HepG2 (cell line): ENCODE measurements at regions not wholly inside any gene's neighbourhood (a gene's known extent, or its start where the extent isn't known, plus 50 kb on each side); places are given as distances from the start of the nearest gene placed in this dataset.

Source experiments
- ATAC-seq: fragments of 200-7000 bp; cut with Tn5 transposase; 3 replicates; pipeline ENCODE4 v1.9.1; 2020; ENCODE audit warnings: mild to moderate bottlenecking, moderate library complexity
- BruUV-seq: library from RNA; stranded (reverse); fragments of 400-500 nt; replicated peaks from 2 replicates; lab custom pipeline; 2021; lab: Mats Ljungman, UMichigan
- CTCF ChIA-PET: fragments of 300-600 bp; formaldehyde crosslinking; extraction: SDS; loops from one replicate; lab custom pipeline; 2021; ENCODE audit warnings: low total read pairs, inconsistent platforms, low intra/inter-chr PET ratio; lab: Yijun Ruan, JAX
- POLR2A ChIA-PET: fragments of 350-600 bp; sonication (Branson Sonifier 250); formaldehyde crosslinking; loops from one replicate; lab custom pipeline; 2020; ENCODE audit warnings: antibody characterized with exemption, inconsistent platforms; lab: Yijun Ruan, JAX
- DNase-seq: peaks from one replicate; pipeline ENCODE4 v3.0.0-alpha.2; 2015; ENCODE audit warnings: low spot score
- FAIRE-seq: peaks from 3 replicates; lab custom pipeline; 2011; peaks lifted over from hg19 to GRCh38; lab: Jason Lieb, UNC
- H2AFZ ChIP-seq: one replicate; pipeline ENCODE4 v1.6.1; 2011; ENCODE audit warnings: low read length, inconsistent platforms
- H3K27ac ChIP-seq: fragments of 300-600 bp; 3 replicates; pipeline ENCODE4 v1.8.0; 2011; ENCODE audit warnings: mixed run types, mild to moderate bottlenecking, mixed read lengths, low read length, inconsistent platforms; ENCODE audit not compliant: insufficient read depth; ENCODE audit errors: extremely low read length
- H3K27me3 ChIP-seq, 2 experiments: fragments of 200-600 bp in 1 of 2; 2 replicates in 1 of 2; 3 replicates in 1 of 2; pipeline versions ENCODE4 v1.6.0 to v1.8.0; 2011; ENCODE audit warnings: low read length in 2 of 2, mild to moderate bottlenecking in 2 of 2, moderate library complexity in 2 of 2, inconsistent platforms in 1 of 2; ENCODE audit not compliant: insufficient read depth in 2 of 2, control insufficient read depth in 1 of 2
- H3K36me3 ChIP-seq, 2 experiments: fragments of 200-600 bp in 1 of 2; replicated peaks in 1 of 2; 2 replicates in 1 of 2; 3 replicates in 1 of 2; pipeline versions ENCODE4 v1.5.1 to v1.8.0; 2011; ENCODE audit warnings: low read length in 2 of 2, inconsistent platforms in 1 of 2; ENCODE audit not compliant: insufficient read depth in 2 of 2, control insufficient read depth in 1 of 2
- H3K4me1 ChIP-seq: 2 replicates; pipeline ENCODE4 v1.5.1; 2012; ENCODE audit warnings: low read length, inconsistent platforms; ENCODE audit not compliant: insufficient read depth
- H3K4me2 ChIP-seq: 2 replicates; pipeline ENCODE4 v1.6.0; 2011; ENCODE audit warnings: low read depth, low read length, inconsistent platforms
- H3K4me3 ChIP-seq, 3 experiments: fragments of 200-600 bp in 1 of 3; sonication (generic), shearing (Covaris generic) in 1 of 3; replicated peaks in 1 of 3; 2 replicates each; pipeline ENCODE4 v1.5.1; 2011 to 2016; ENCODE audit warnings: low read length in 3 of 3, inconsistent platforms in 2 of 3, low read depth in 2 of 3, mild to moderate bottlenecking in 2 of 3, control low read depth in 1 of 3, mixed read lengths in 1 of 3; ENCODE audit not compliant: insufficient read depth in 1 of 3
- H3K79me2 ChIP-seq: one replicate; pipeline ENCODE4 v1.6.1; 2011; ENCODE audit warnings: low read length, inconsistent platforms; ENCODE audit not compliant: insufficient read depth
- H3K9ac ChIP-seq: 2 replicates; pipeline ENCODE4 v1.6.0; 2011; ENCODE audit warnings: mild to moderate bottlenecking, low read depth, low read length, inconsistent platforms; ENCODE audit not compliant: insufficient read depth
- H3K9me3 ChIP-seq: 2 replicates; pipeline ENCODE4 v1.5.1; 2012; ENCODE audit warnings: mild to moderate bottlenecking, low read length
- H4K20me1 ChIP-seq: 2 replicates; pipeline ENCODE4 v1.6.0; 2011; ENCODE audit warnings: inconsistent platforms, mild to moderate bottlenecking, low read length, moderate library complexity; ENCODE audit not compliant: insufficient read depth
- AHR ChIP-seq: IDR thresholded peaks from 2 replicates; pipeline ENCODE4 v1.6.1; 2018; ENCODE audit warnings: missing genetic modification reagents, missing compliant biosample characterization
- FLYWCH1 ChIP-seq: sonication (generic); formaldehyde crosslinking; IDR thresholded peaks from 2 replicates; pipeline ENCODE4 v1.8.1; 2023; ENCODE audit warnings: mild to moderate bottlenecking, missing genetic modification reagents
- HOXA9 ChIP-seq: sonication (generic); formaldehyde crosslinking; IDR thresholded peaks from 2 replicates; pipeline ENCODE4 v1.8.1; 2022; ENCODE audit warnings: missing genetic modification reagents, mild to moderate bottlenecking, moderate library complexity, borderline replicate concordance
- NAIF1 ChIP-seq: sonication (generic); formaldehyde crosslinking; IDR thresholded peaks from 2 replicates; pipeline ENCODE4 v1.5.0; 2020; ENCODE audit warnings: mild to moderate bottlenecking, missing genetic modification reagents, borderline replicate concordance
- NBN ChIP-seq: fragments of 450-650 bp; conservative IDR thresholded peaks from 2 replicates; pipeline ENCODE4 v1.6.1; 2017
- NFIC ChIP-seq: IDR thresholded peaks from 2 replicates; pipeline ENCODE4 v1.6.1; 2012; ENCODE audit warnings: mild to moderate bottlenecking, low read length, inconsistent platforms
- NFKB2 ChIP-seq: sonication (generic); formaldehyde crosslinking; IDR thresholded peaks from 2 replicates; pipeline ENCODE4 v1.4.0; 2020; ENCODE audit warnings: missing genetic modification reagents, borderline replicate concordance
- NONO ChIP-seq, 2 experiments: fragments of 450-650 bp in 1 of 2; sonication (generic) in 1 of 2; formaldehyde crosslinking in 1 of 2; IDR thresholded peaks in 1 of 2; conservative IDR thresholded peaks in 1 of 2; 2 replicates each; pipeline versions ENCODE4 v1.6.1 to v1.8.0; 2017 to 2022; ENCODE audit warnings: mild to moderate bottlenecking in 1 of 2, missing genetic modification reagents in 1 of 2, moderate library complexity in 1 of 2
- SPEN ChIP-seq: sonication (generic); formaldehyde crosslinking; IDR thresholded peaks from 2 replicates; pipeline ENCODE4 v1.5.1; 2020; ENCODE audit warnings: low read depth, mild to moderate bottlenecking, missing genetic modification reagents
- ZBTB40 ChIP-seq, 2 experiments: fragments of 450-650 bp in 1 of 2; sonication (generic) in 1 of 2; formaldehyde crosslinking in 1 of 2; IDR thresholded peaks; 2 replicates each; pipeline versions ENCODE4 v1.6.1 to v1.8.0; 2016 to 2022; ENCODE audit warnings: antibody characterized with exemption in 1 of 2, mild to moderate bottlenecking in 1 of 2, missing genetic modification reagents in 1 of 2
- ZFYVE20 ChIP-seq: sonication (generic); formaldehyde crosslinking; IDR thresholded peaks from 2 replicates; pipeline ENCODE4 v1.8.0; 2023; ENCODE audit warnings: low read depth, mild to moderate bottlenecking, moderate library complexity, missing genetic modification reagents, borderline replicate concordance
- ZKSCAN1 ChIP-seq: fragments of 150-350 bp; IDR thresholded peaks from 2 replicates; pipeline ENCODE4 v1.6.1; 2014; ENCODE audit warnings: low read length
- ZNF138 ChIP-seq: sonication (generic); formaldehyde crosslinking; IDR thresholded peaks from 2 replicates; pipeline ENCODE4 v1.5.0; 2020; ENCODE audit warnings: mild to moderate bottlenecking, low read depth, missing genetic modification reagents
- ZNF225 ChIP-seq: sonication (generic); formaldehyde crosslinking; IDR thresholded peaks from 2 replicates; pipeline ENCODE4 v1.4.0; 2020; ENCODE audit warnings: mild to moderate bottlenecking, missing genetic modification reagents
- ZNF460 ChIP-seq: sonication (generic); formaldehyde crosslinking; IDR thresholded peaks from 2 replicates; pipeline ENCODE4 v1.5.1; 2020; ENCODE audit warnings: missing genetic modification reagents, mild to moderate bottlenecking, borderline replicate concordance
- ZNF615 ChIP-seq: sonication (generic); formaldehyde crosslinking; IDR thresholded peaks from 2 replicates; pipeline ENCODE4 v1.5.0; 2020; ENCODE audit warnings: mild to moderate bottlenecking, missing genetic modification reagents, borderline replicate concordance
- ZZZ3 ChIP-seq: sonication (generic); formaldehyde crosslinking; IDR thresholded peaks from 2 replicates; pipeline ENCODE4 v1.4.0; 2020; ENCODE audit warnings: missing genetic modification reagents, mild to moderate bottlenecking, borderline replicate concordance
- WGBS: methylation state at CpG from one replicate; pipeline ENCODE4 v1.1.6; 2017; ENCODE audit warnings: low lambda C conversion rate; 5-methylcytosine and 5-hydroxymethylcytosine counted together
- in situ Hi-C: cut with HindIII; loops from 2 replicates; pipeline ENCODE4 v1.10.0; 2017; ENCODE audit warnings: low pct_unique_long_range_greater_than_20kb; ENCODE audit not compliant: extremely low pct_ligation_motif_present
- intact Hi-C: fragments of 100-400 bp; cut with micrococcal nuclease; formaldehyde crosslinking; loops from one replicate; pipeline ENCODE4 v1.10.0; 2022; ENCODE audit not compliant: unreplicated experiment

DNA sequence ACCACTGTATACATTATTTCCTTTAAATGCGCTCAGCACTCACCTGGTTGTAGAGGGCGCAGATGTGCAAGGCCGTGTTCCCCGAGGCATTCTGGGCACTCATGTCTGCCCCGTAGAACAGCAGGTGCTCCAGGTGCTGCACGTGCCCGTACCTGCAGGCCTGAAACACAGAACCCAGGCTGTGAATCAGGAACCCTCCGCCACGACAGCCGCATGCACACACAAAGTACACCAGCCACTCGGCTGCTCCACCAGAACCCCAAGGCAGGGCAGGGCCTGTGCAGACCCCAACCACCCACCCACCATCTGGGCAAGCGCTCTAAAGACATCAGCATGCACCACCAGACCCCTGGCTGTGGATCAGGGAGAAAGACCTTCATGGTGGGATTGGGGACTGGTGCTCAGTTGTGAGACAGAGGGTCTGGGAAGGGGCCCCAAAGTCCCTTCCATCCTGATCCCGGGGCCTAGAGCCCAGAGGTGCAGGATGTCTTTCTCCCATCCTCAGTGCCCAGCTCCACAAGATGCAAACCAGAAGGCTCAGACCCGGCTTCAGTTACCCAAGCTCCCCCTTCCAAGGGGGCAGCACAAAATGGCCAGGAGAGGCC lies 177.2 kb downstream of the SHANK2 start:
- Histone ChIP-seq H3K9me3 (no peaks in the 10 kb centered on the region), H4K20me1 (peaks cover 4% of the 10 kb centered on the region; the same call in 1 of the 2 replicates), H3K4me1 (no peaks in the 10 kb centered on the region), H3K27me3 (no peaks in the 10 kb centered on the region), H3K4me2 (no peak overlapping the region), H3K27ac (no peak overlapping the region), H2AFZ (no peak overlapping the region), H3K4me3 (no peak overlapping the region), H3K36me3 (peaks cover 22 to 48% of the 10 kb centered on the region in 2 experiments; a peak in 4 of 5 replicates), H3K79me2 (no peaks in the 10 kb centered on the region), H3K9ac (no peak overlapping the region)
- in situ Hi-C loops (no loop called here), intact Hi-C loops (no loop called here)
- POLR2A ChIA-PET = no interaction called here
- DNase-seq (no peak), FAIRE-seq (no peak), ATAC-seq (no peak)
- BruUV-seq = no TSS peak
- CTCF ChIA-PET = no interaction called here
- 99% methylated on average over 12 of the region's 14 CpGs for WGBS
- TF ChIP-seq ZNF460 (CRISPR knock-in tag) (no peak), AHR (CRISPR knock-in tag) (no peak), ZNF138 (no peak), ZKSCAN1 (no peak), NBN (no peak), NFKB2 (CRISPR knock-in tag) (no peak), ZNF615 (no peak), NFIC (no peak), NONO (IDR thresholded peaks at IDR 0.05) (no peak), NONO (CRISPR knock-in tag; conservative IDR thresholded peaks at IDR 0.05) (no peak), SPEN (CRISPR knock-in tag) (no peak), ZZZ3 (CRISPR knock-in tag) (no peak), HOXA9 (CRISPR knock-in tag) (no peak), FLYWCH1 (CRISPR knock-in tag) (no peak), NAIF1 (no peak), ZNF225 (CRISPR knock-in tag) (no peak), ZFYVE20 (CRISPR knock-in tag) (no peak), ZBTB40 (IDR thresholded peaks at IDR 0.05) (no peak), ZBTB40 (CRISPR knock-in tag; IDR thresholded peaks at IDR 0.05) (no peak)
